H1 (cell line): ENCODE measurements at regions not wholly inside any gene's neighbourhood (a gene's known extent, or its start where the extent isn't known, plus 50 kb on each side); places are given as distances from the start of the nearest gene placed in this dataset.

Source experiments
- CTCF ChIA-PET: fragments of 300-600 bp; sonication (Branson Sonifier 250); formaldehyde crosslinking; loops from one replicate; lab custom pipeline; 2021; ENCODE audit not compliant: partially characterized antibody; lab: Charles Lee
- POLR2A ChIA-PET: fragments of 300-600 bp; sonication (Branson Sonifier 250); formaldehyde crosslinking; loops from one replicate; lab custom pipeline; 2021; ENCODE audit warnings: inconsistent platforms; ENCODE audit not compliant: partially characterized antibody; lab: Charles Lee
- DNase-seq, 2 experiments: peaks; one replicate each; pipeline versions ENCODE4 v3.0.0 to v3.0.0-alpha.2; 2010 to 2022; ENCODE audit warnings: low spot score in 2 of 2, low read depth in 1 of 2, mixed read lengths in 1 of 2
- FAIRE-seq: peaks from 2 replicates; lab custom pipeline; 2011; peaks lifted over from hg19 to GRCh38; lab: Jason Lieb, UNC
- H2AFZ ChIP-seq: 2 replicates; pipeline ENCODE4 v1.8.1; 2012; ENCODE audit warnings: low read length, inconsistent platforms
- H2AK5ac ChIP-seq: 2 replicates; pipeline ENCODE4 v1.6.1; 2013; ENCODE audit warnings: low read depth, low read length
- H2BK120ac ChIP-seq: replicated peaks from 2 replicates; pipeline ENCODE3; 2013; ENCODE audit warnings: low read depth, low read length, inconsistent platforms
- H2BK12ac ChIP-seq: 2 replicates; pipeline ENCODE4 v1.6.1; 2013; ENCODE audit warnings: low read depth, low read length
- H2BK15ac ChIP-seq: 2 replicates; pipeline ENCODE4 v1.6.1; 2013; ENCODE audit warnings: low read length
- H2BK20ac ChIP-seq: 2 replicates; pipeline ENCODE4 v1.6.1; 2013; ENCODE audit warnings: low read length
- H2BK5ac ChIP-seq: 2 replicates; pipeline ENCODE4 v1.6.1; 2013; ENCODE audit warnings: low read depth, low read length
- H3K14ac ChIP-seq: 2 replicates; pipeline ENCODE4 v1.6.1; 2013; ENCODE audit warnings: inconsistent platforms; ENCODE audit not compliant: insufficient read length
- H3K18ac ChIP-seq: 2 replicates; pipeline ENCODE4 v1.6.1; 2013; ENCODE audit warnings: low read length; ENCODE audit errors: extremely low read depth
- H3K23ac ChIP-seq: 2 replicates; pipeline ENCODE4 v1.6.1; 2013; ENCODE audit warnings: inconsistent platforms; ENCODE audit not compliant: insufficient read length
- H3K23me2 ChIP-seq: 2 replicates; pipeline ENCODE4 v1.6.1; 2013; ENCODE audit warnings: low read depth, low read length
- H3K27ac ChIP-seq: 2 replicates; pipeline ENCODE4 v1.6.1; 2011; ENCODE audit warnings: low read depth, low read length, inconsistent platforms
- H3K27me3 ChIP-seq, 4 experiments: replicated peaks in 1 of 4; 1 replicate in 1 of 4; 2 replicates in 3 of 4; pipeline versions ENCODE4 v1.6.1 to v1.8.1; 2011 to 2013; ENCODE audit warnings: low read length in 3 of 4, mild to moderate bottlenecking in 3 of 4, inconsistent platforms in 2 of 4, mixed read lengths in 2 of 4, moderate library complexity in 1 of 4; ENCODE audit not compliant: control insufficient read depth in 3 of 4, insufficient read depth in 3 of 4; ENCODE audit errors: extremely low read depth in 1 of 4
- H3K36me3 ChIP-seq, 4 experiments: 2 replicates each; pipeline versions ENCODE4 v1.6.1 to v1.8.1; 2011 to 2013; ENCODE audit warnings: mild to moderate bottlenecking in 4 of 4, low read length in 3 of 4, moderate library complexity in 2 of 4, control low read depth in 1 of 4, inconsistent platforms in 1 of 4; ENCODE audit not compliant: insufficient read depth in 4 of 4, control insufficient read depth in 2 of 4
- H3K4ac ChIP-seq: replicated peaks from 2 replicates; pipeline ENCODE3; 2013; ENCODE audit warnings: low read length, low read depth, mixed read lengths, inconsistent platforms; ENCODE audit not compliant: insufficient read length
- H3K4me1 ChIP-seq, 4 experiments: replicated peaks in 1 of 4; 1 replicate in 1 of 4; 2 replicates in 3 of 4; pipeline versions ENCODE4 v1.6.1 to v1.8.1; 2011 to 2013; ENCODE audit warnings: low read length in 3 of 4, inconsistent platforms in 2 of 4, mixed read lengths in 1 of 4; ENCODE audit not compliant: insufficient read depth in 4 of 4, control insufficient read depth in 3 of 4
- H3K4me2 ChIP-seq, 2 experiments: 2 replicates each; pipeline versions ENCODE4 v1.6.1 to v1.8.1; 2011 to 2013; ENCODE audit warnings: low read depth in 2 of 2, low read length in 2 of 2, control low read depth in 1 of 2, inconsistent platforms in 1 of 2, mild to moderate bottlenecking in 1 of 2; ENCODE audit not compliant: insufficient read depth in 1 of 2
- H3K4me3 ChIP-seq, 4 experiments: fragments of 200-600, 300-600 bp in 1 of 4; sonication (generic), shearing (Covaris generic), sonication (Bioruptor Twin) in 1 of 4; 2 replicates each; pipeline versions ENCODE4 v1.5.1 to v1.8.1; 2011 to 2016; ENCODE audit warnings: low read length in 4 of 4, low read depth in 3 of 4, control low read depth in 2 of 4, inconsistent platforms in 2 of 4, mild to moderate bottlenecking in 2 of 4, mixed read lengths in 1 of 4, moderate library complexity in 1 of 4; ENCODE audit not compliant: insufficient read depth in 2 of 4; ENCODE audit errors: extremely low read depth in 1 of 4
- H3K56ac ChIP-seq: replicated peaks from 2 replicates; pipeline ENCODE3; 2013; ENCODE audit warnings: low read depth, mild to moderate bottlenecking, mixed read lengths, low read length, inconsistent platforms; ENCODE audit not compliant: insufficient read length
- H3K79me1 ChIP-seq: 2 replicates; pipeline ENCODE4 v1.6.1; 2013; ENCODE audit warnings: low read depth, low read length, control low read depth
- H3K79me2 ChIP-seq, 2 experiments: 2 replicates each; pipeline versions ENCODE4 v1.6.1 to v1.8.1; 2012 to 2013; ENCODE audit warnings: low read length in 2 of 2, mild to moderate bottlenecking in 2 of 2, inconsistent platforms in 1 of 2; ENCODE audit not compliant: insufficient read depth in 2 of 2, control insufficient read depth in 1 of 2
- H3K9ac ChIP-seq, 4 experiments: replicated peaks in 1 of 4; 1 replicate in 1 of 4; 2 replicates in 3 of 4; pipeline versions ENCODE4 v1.6.1 to v1.8.1; 2011 to 2013; ENCODE audit warnings: low read depth in 3 of 4, low read length in 3 of 4, control low read depth in 2 of 4, mild to moderate bottlenecking in 2 of 4, moderate library complexity in 2 of 4, inconsistent platforms in 1 of 4; ENCODE audit errors: extremely low read depth in 1 of 4
- H3K9me3 ChIP-seq, 2 experiments: 2 replicates each; pipeline versions ENCODE4 v1.6.1 to v1.8.1; 2012 to 2013; ENCODE audit warnings: mild to moderate bottlenecking in 2 of 2, moderate library complexity in 2 of 2, control low read depth in 1 of 2, inconsistent platforms in 1 of 2, low read depth in 1 of 2, low read length in 1 of 2, mixed read lengths in 1 of 2; ENCODE audit not compliant: insufficient read depth in 2 of 2
- H4K20me1 ChIP-seq, 2 experiments: replicated peaks in 1 of 2; 2 replicates each; pipeline versions ENCODE3 to v1.8.1; 2011 to 2013; ENCODE audit warnings: inconsistent platforms in 2 of 2, low read length in 2 of 2, mild to moderate bottlenecking in 1 of 2; ENCODE audit not compliant: insufficient read depth in 2 of 2, control insufficient read depth in 1 of 2
- H4K5ac ChIP-seq: 2 replicates; pipeline ENCODE4 v1.6.1; 2013; ENCODE audit warnings: low read length, low read depth, mixed read lengths, inconsistent platforms; ENCODE audit not compliant: insufficient read length
- H4K8ac ChIP-seq: 2 replicates; pipeline ENCODE4 v1.8.0; 2013; ENCODE audit warnings: mild to moderate bottlenecking, moderate library complexity, low read length, inconsistent platforms; ENCODE audit not compliant: insufficient read depth; ENCODE audit errors: extremely low read depth
- H4K91ac ChIP-seq: replicated peaks from 2 replicates; pipeline ENCODE3; 2013; ENCODE audit warnings: low read length, mixed read lengths, inconsistent platforms; ENCODE audit not compliant: insufficient read length
- CEBPB ChIP-seq: IDR thresholded peaks from 2 replicates; pipeline ENCODE4 v1.6.1; 2012; ENCODE audit warnings: low read depth, low read length
- HDAC2 ChIP-seq, 2 experiments: fragments of 300-600 bp in 1 of 2; sonication (generic) in 1 of 2; IDR thresholded peaks; 2 replicates each; pipeline ENCODE4 v1.6.1; 2011 to 2012; ENCODE audit warnings: low read depth in 2 of 2, low read length in 2 of 2, mild to moderate bottlenecking in 2 of 2, moderate library complexity in 2 of 2, borderline replicate concordance in 1 of 2, inconsistent platforms in 1 of 2
- JUND ChIP-seq: IDR thresholded peaks from 2 replicates; pipeline ENCODE4 v1.6.1; 2011; ENCODE audit warnings: mild to moderate bottlenecking, improper control_type of control experiment, low read length
- TCF12 ChIP-seq: IDR thresholded peaks from 2 replicates; pipeline ENCODE4 v1.6.1; 2011; ENCODE audit warnings: low read depth, mild to moderate bottlenecking, low read length
- ZNF274 ChIP-seq: IDR thresholded peaks from 2 replicates; pipeline ENCODE4 v1.7.0; 2012; ENCODE audit warnings: low read length, borderline replicate concordance; ENCODE audit errors: extremely low read depth
- WGBS, 2 experiments: shearing (Covaris generic) in 1 of 2; methylation state at CpG; one replicate each; pipeline versions ENCODE4 v1.1.6 to v1.1.7; 2013 to 2015; ENCODE audit warnings: low lambda C conversion rate in 2 of 2, mixed read lengths in 2 of 2, inconsistent platforms in 1 of 2, low coverage in 1 of 2, missing lambda C conversion rate in 1 of 2; ENCODE audit not compliant: insufficient replicate concordance in 2 of 2, insufficient coverage in 1 of 2, insufficient read length in 1 of 2; ENCODE audit errors: extremely low coverage in 1 of 2, missing lambda C conversion rate in 1 of 2; 5-methylcytosine and 5-hydroxymethylcytosine counted together
- TF ChIP-seq, protein P1 (sequence below): IDR thresholded peaks from 2 replicates; pipeline ENCODE4 v1.6.1; 2011; ENCODE audit warnings: low read depth, mild to moderate bottlenecking, low read length; ENCODE audit not compliant: insufficient read depth
- TF ChIP-seq, protein P2 (sequence below): IDR thresholded peaks from 2 replicates; pipeline ENCODE4 v1.6.1; 2012; ENCODE audit warnings: low read length, inconsistent platforms

DNA sequence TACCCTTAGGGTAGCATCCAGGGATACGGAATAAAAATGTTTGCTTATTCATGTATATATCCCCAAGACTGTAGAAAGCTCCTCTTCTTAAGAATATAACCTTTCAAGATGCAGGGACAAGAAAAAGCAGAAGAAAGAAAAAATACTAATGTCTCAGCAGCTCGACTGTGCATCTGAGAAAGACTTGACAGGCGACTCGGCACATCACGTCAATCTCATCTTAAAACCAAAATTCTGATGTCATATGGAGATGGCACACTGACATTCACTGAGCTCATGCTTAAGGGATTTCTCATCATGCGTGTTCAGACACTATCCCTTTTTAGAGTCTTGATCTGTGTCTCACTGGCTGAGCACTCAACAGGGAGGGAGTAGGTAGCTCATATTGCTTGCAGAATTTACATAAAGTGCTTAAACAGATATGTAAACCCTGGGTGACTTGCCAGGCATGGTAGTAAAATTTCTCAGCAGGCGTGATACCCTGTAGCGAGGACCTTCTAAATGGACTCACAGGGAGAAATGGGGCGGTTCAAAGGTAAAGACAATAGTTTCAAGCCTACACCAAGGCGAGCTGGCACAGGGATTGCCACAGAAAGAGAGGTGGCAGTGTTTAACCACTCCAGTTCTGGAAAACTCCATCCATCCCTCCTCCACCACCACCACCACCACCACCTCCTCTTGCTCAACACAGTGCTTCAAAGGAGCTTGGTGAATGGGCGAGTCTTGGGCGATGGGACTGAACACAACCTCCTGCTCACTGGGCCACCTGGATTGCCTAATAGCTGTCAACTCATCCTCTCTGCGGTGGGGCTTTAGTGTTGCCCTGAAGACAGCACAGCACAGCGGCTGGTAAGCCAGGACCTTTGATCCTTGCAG lies 330.5 kb downstream of the TFAP2A start:
- H2BK5ac ChIP-seq: no peak overlapping the region
- ChIA-PET POLR2A (no interaction called here), CTCF (interaction anchor here (0.5 to 1.8 kb wide), 9 partner anchors 11 to 530 kb away, joined by 3 to 5 read pairs (median 3); no protein-coding TSS in a partner anchor)
- H4K8ac ChIP-seq: no peak overlapping the region
- H4K20me1 ChIP-seq: no peaks in the 10 kb centered on the region
- H3K23me2 ChIP-seq: no peaks in the 10 kb centered on the region
- H3K79me1 ChIP-seq: no peaks in the 10 kb centered on the region
- H3K36me3 ChIP-seq: no peaks in the 10 kb centered on the region
- H2AK5ac ChIP-seq: no peak overlapping the region
- H3K14ac ChIP-seq: no peak overlapping the region
- no peak overlapping the region for H4K91ac ChIP-seq
- H4K5ac ChIP-seq: no peak overlapping the region
- H3K56ac ChIP-seq: no peak overlapping the region
- no peaks in the 10 kb centered on the region for H3K4me1 ChIP-seq
- H2BK12ac ChIP-seq: no peak overlapping the region
- no peak overlapping the region for H3K27ac ChIP-seq
- no peak overlapping the region for H3K4me2 ChIP-seq
- no peaks in the 10 kb centered on the region for H3K9me3 ChIP-seq
- no peak overlapping the region for H2BK20ac ChIP-seq
- H3K9ac ChIP-seq: no peak overlapping the region
- H3K4me3 ChIP-seq: no peak overlapping the region
- 86% methylated on average over 13 of the region's 14 CpGs; no CpG with 5 or more reads in 1 of the 2 experiments for WGBS, 2 experiments
- no peak overlapping the region for H3K23ac ChIP-seq
- FAIRE-seq (no peak), DNase-seq (no peak)
- H3K4ac ChIP-seq: no peak overlapping the region
- H2AFZ ChIP-seq: no peak overlapping the region
- H3K79me2 ChIP-seq: no peaks in the 10 kb centered on the region
- H2BK15ac ChIP-seq: no peak overlapping the region
- H3K18ac ChIP-seq: no peak overlapping the region
- H2BK120ac ChIP-seq: no peak overlapping the region
- H3K27me3 ChIP-seq: no peaks in the 10 kb centered on the region
- TF ChIP-seq ZNF274 (no peak), JUND (no peak), CEBPB (peak; percentile 39; the same call in 1 of the 2 replicates), HDAC2 (IDR thresholded peaks at IDR 0.05; ENCODE audit: borderline replicate concordance in 1 of 2, low read depth in 2 of 2, low read length in 2 of 2) (no peak), TCF12 (no peak)
- TF ChIP-seq, protein P1, sequence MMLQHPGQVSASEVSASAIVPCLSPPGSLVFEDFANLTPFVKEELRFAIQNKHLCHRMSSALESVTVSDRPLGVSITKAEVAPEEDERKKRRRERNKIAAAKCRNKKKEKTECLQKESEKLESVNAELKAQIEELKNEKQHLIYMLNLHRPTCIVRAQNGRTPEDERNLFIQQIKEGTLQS: no peak
- TF ChIP-seq, protein P2, sequence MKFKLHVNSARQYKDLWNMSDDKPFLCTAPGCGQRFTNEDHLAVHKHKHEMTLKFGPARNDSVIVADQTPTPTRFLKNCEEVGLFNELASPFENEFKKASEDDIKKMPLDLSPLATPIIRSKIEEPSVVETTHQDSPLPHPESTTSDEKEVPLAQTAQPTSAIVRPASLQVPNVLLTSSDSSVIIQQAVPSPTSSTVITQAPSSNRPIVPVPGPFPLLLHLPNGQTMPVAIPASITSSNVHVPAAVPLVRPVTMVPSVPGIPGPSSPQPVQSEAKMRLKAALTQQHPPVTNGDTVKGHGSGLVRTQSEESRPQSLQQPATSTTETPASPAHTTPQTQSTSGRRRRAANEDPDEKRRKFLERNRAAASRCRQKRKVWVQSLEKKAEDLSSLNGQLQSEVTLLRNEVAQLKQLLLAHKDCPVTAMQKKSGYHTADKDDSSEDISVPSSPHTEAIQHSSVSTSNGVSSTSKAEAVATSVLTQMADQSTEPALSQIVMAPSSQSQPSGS: no peak
